Sigmoid colon (tissue), 4 donors: ENCODE measurements at regions not wholly inside any gene's neighbourhood (a gene's known extent, or its start where the extent isn't known, plus 50 kb on each side); places are given as distances from the start of the nearest gene placed in this dataset.
"Not testable (repeated sequence)": the region's sequence is repeated elsewhere in the genome, so short reads cannot be mapped to it uniquely, and the experiment has no call there.

Experiments
- CTCF ChIP-seq, 4 experiments: fragments of 450-650 bp in 3 of 4; fragments of 200-600 bp in 1 of 4; IDR thresholded peaks; one replicate each; pipeline ENCODE4 v1.5.1; 2016 to 2019; ENCODE audit warnings: antibody characterized with exemption in 4 of 4, mild to moderate bottlenecking in 3 of 4, moderate library complexity in 2 of 4
- EP300 ChIP-seq, 4 donors: sonication (generic); formaldehyde crosslinking; IDR thresholded peaks; one replicate each; pipeline ENCODE4 v1.6.1; 2017; ENCODE audit warnings: antibody characterized with exemption in 4 of 4
- POLR2A ChIP-seq, 2 donors: fragments of 450-650 bp; IDR thresholded peaks; one replicate each; pipeline ENCODE4 v1.6.1; 2016; ENCODE audit warnings: antibody characterized with exemption in 2 of 2, mild to moderate bottlenecking in 2 of 2, moderate library complexity in 2 of 2

GRCh38 chr9:90226839-90227338 is 415.7 kb downstream of the DIRAS2 start:
- not testable (repeated sequence) for TF ChIP-seq EP300, POLR2A (IDR thresholded peaks at IDR 0.05)
- TF ChIP-seq CTCF (IDR thresholded peaks at IDR 0.05) = peak in 3 of 4 experiments; percentile 43 to 51 (median 47)
